HG02981 (cell line): ENCODE measurements at regions not wholly inside any gene's neighbourhood (a gene's known extent, or its start where the extent isn't known, plus 50 kb on each side); places are given as distances from the start of the nearest gene placed in this dataset.

ENCODE experiments used
- ATAC-seq: cut with Tn5 transposase; IDR thresholded peaks from one replicate; pipeline ENCODE4 v1.9.1; 2021; ENCODE audit warnings: mild to moderate bottlenecking, moderate library complexity; ENCODE audit not compliant: unreplicated experiment

- no peak for ATAC-seq
These were observed 212.4 kb downstream of the HSD17B3 start for GRCh38 chr9:96089452-96090085.

GRCh38 chr9:96088510-96088909 is 213.0 kb downstream of the ERCC6L2 start:
- no peak for ATAC-seq

- no peak for ATAC-seq
These were observed 212.3 kb downstream of the ERCC6L2 start for GRCh38 chr9:96087669-96088299.

- no peak for ATAC-seq
These were observed 211.6 kb downstream of the ERCC6L2 start for GRCh38 chr9:96086936-96087571.

- ATAC-seq, result no peak
These were observed 210.1 kb downstream of the ERCC6L2 start for GRCh38 chr9:96085491-96086143.

GRCh38 chr9:96084331-96084734 is 208.8 kb downstream of the ERCC6L2 start:
- ATAC-seq, result no peak

GRCh38 chr9:96082516-96083232 is 207.2 kb downstream of the ERCC6L2 start:
- ATAC-seq, result no peak

GRCh38 chr9:96080364-96080763 is 204.9 kb downstream of the ERCC6L2 start:
- ATAC-seq, result no peak

GRCh38 chr9:96079779-96080178 is 204.3 kb downstream of the ERCC6L2 start:
- ATAC-seq, result no peak

GRCh38 chr9:96078897-96079490 is 203.5 kb downstream of the ERCC6L2 start:
- ATAC-seq, result no peak

- ATAC-seq, result no peak
These were observed 200.3 kb downstream of the ERCC6L2 start for GRCh38 chr9:96075757-96076156.

GRCh38 chr9:96075111-96075510 is 199.6 kb downstream of the ERCC6L2 start:
- no peak for ATAC-seq

- ATAC-seq, result no peak
These were observed 198.3 kb downstream of the ERCC6L2 start for GRCh38 chr9:96073531-96074480.

- ATAC-seq, result no peak
These were observed 197.4 kb downstream of the ERCC6L2 start for GRCh38 chr9:96072930-96073329.

- no peak for ATAC-seq
These were observed 196.3 kb downstream of the ERCC6L2 start for GRCh38 chr9:96071815-96072124.

GRCh38 chr9:96071076-96071814 is 195.8 kb downstream of the ERCC6L2 start:
- ATAC-seq, result no peak

GRCh38 chr9:96069629-96070220 is 194.2 kb downstream of the ERCC6L2 start:
- ATAC-seq, result no peak

GRCh38 chr9:96068511-96068910 is 193.0 kb downstream of the ERCC6L2 start:
- no peak for ATAC-seq

GRCh38 chr9:96067600-96067999 is 192.1 kb downstream of the ERCC6L2 start:
- ATAC-seq, result no peak
